Psoas muscle (tissue), 7 donors: ENCODE measurements at regions not wholly inside any gene's neighbourhood (a gene's known extent, or its start where the extent isn't known, plus 50 kb on each side); places are given as distances from the start of the nearest gene placed in this dataset.
"Not testable (repeated sequence)": the region's sequence is repeated elsewhere in the genome, so short reads cannot be mapped to it uniquely, and the experiment has no call there.

Experiments
- ATAC-seq, 4 donors: fragments of 200-7000 bp; cut with Tn5 transposase; one replicate each; pipeline ENCODE4 v1.9.1; 2020; ENCODE audit warnings: moderate library complexity in 3 of 4, mild to moderate bottlenecking in 2 of 4
- DNase-seq, 2 donors: peaks; one replicate each; pipeline ENCODE4 v3.0.0-alpha.2; 2020
- H3K27ac ChIP-seq: fragments of 200-600 bp; one replicate; pipeline ENCODE4 v1.8.0; 2022
- H3K27me3 ChIP-seq, 3 donors: fragments of 200-600 bp in 1 of 3; one replicate each; pipeline versions ENCODE4 v1.6.1 to v1.8.0; 2013 to 2022; ENCODE audit warnings: low read length in 2 of 3, mild to moderate bottlenecking in 2 of 3, moderate library complexity in 1 of 3; ENCODE audit not compliant: insufficient read depth in 3 of 3
- H3K36me3 ChIP-seq, 2 donors: fragments of 200-600 bp in 1 of 2; one replicate each; pipeline versions ENCODE4 v1.6.1 to v1.8.0; 2013 to 2022; ENCODE audit warnings: low read depth in 1 of 2, mild to moderate bottlenecking in 1 of 2, moderate library complexity in 1 of 2; ENCODE audit not compliant: insufficient read depth in 1 of 2
- H3K4me1 ChIP-seq: fragments of 200-600 bp; one replicate; pipeline ENCODE4 v1.8.0; 2022
- H3K4me3 ChIP-seq: fragments of 200-600 bp; one replicate; pipeline ENCODE4 v1.8.0; 2022; ENCODE audit warnings: mild to moderate bottlenecking
- H3K9me3 ChIP-seq: fragments of 200-600 bp; one replicate; pipeline ENCODE4 v1.8.0; 2022
- CTCF ChIP-seq: fragments of 200-600 bp; IDR thresholded peaks from one replicate; pipeline ENCODE4 v1.8.0; 2022; ENCODE audit warnings: antibody characterized with exemption
- WGBS, 3 donors: extraction: QIAGEN DNeasy Blood & Tissue Kit; methylation state at CpG; one replicate each; pipeline versions ENCODE4 v1.1.6 to v1.1.7; 2013; 5-methylcytosine and 5-hydroxymethylcytosine counted together
- intact Hi-C, 2 donors: fragments of 100-400 bp; cut with DNase I; formaldehyde crosslinking; loops; one replicate each; pipeline versions ENCODE4 v1.11.0 to v1.14.2; 2022
- donor health status: healthy with polysubstance abuse.
- donor health status: DM: no; HTN: no; CAD: no; lungs with moderate emphysema.
- donor health status: Bipolar disorder and iron deficiency.
- donor health status: healthy.
- donor health status: DM: yes; HTN: yes; CAD: no.
- donor health status: DM: no; HTN: no; CAD: no.
- donor health status: DM: yes; HTN: yes; CAD: no.

GRCh38 chr3:193816656-193817311, 223.8 kb downstream of the OPA1 start:
- Histone ChIP-seq H3K4me3 (no peak overlapping the region), H3K4me1 (peaks cover 6% of the 10 kb centered on the region), H3K9me3 (no peaks in the 10 kb centered on the region), H3K27ac (no peak overlapping the region), H3K36me3 (no peaks in the 10 kb centered on the region), H3K27me3 (no peaks in the 10 kb centered on the region)
- no peak for TF ChIP-seq CTCF
- intact Hi-C loops: no loop called here
- DNase-seq (peak; percentile 75 to 90), ATAC-seq (peak; percentile 79 to 90 (median 86))
- 9 to 17% (median 13%) methylated on average over 14 of the region's 14 CpGs for WGBS, 3 donors

- no peak for TF ChIP-seq CTCF
- Histone ChIP-seq H3K4me3 (no peak overlapping the region), H3K4me1 (peaks cover 2% of the 10 kb centered on the region), H3K27ac (no peak overlapping the region), H3K9me3 (no peaks in the 10 kb centered on the region), H3K27me3 (no peaks in the 10 kb centered on the region), H3K36me3 (no peaks in the 10 kb centered on the region)
- ATAC-seq: no peak
- intact Hi-C loops: no loop called here
- DNase-seq: no peak
- 88 to 91% (median 91%) methylated on average over 16 of the region's 16 CpGs for WGBS, 3 donors
Observed at GRCh38 chr3:193819117-193820010, 226.4 kb downstream of the OPA1 start.

- no peak for DNase-seq
- Histone ChIP-seq H3K36me3 (no peaks in the 10 kb centered on the region), H3K27ac (no peak overlapping the region), H3K27me3 (no peaks in the 10 kb centered on the region), H3K9me3 (no peaks in the 10 kb centered on the region), H3K4me3 (no peak overlapping the region), H3K4me1 (peaks cover 2% of the 10 kb centered on the region)
- 70 to 91% (median 81%) methylated on average over 2 of the region's 2 CpGs for WGBS, 3 donors
- intact Hi-C loops: no loop called here
- no peak for ATAC-seq
- no peak for TF ChIP-seq CTCF
Observed at GRCh38 chr3:193821151-193821668, 228.2 kb downstream of the OPA1 start.

GRCh38 chr3:193822492-193823212, 229.6 kb downstream of the OPA1 start:
- Histone ChIP-seq H3K4me3 (no peak overlapping the region), H3K9me3 (no peaks in the 10 kb centered on the region), H3K27ac (no peak overlapping the region), H3K36me3 (no peaks in the 10 kb centered on the region), H3K27me3 (no peaks in the 10 kb centered on the region), H3K4me1 (peaks cover 2% of the 10 kb centered on the region)
- WGBS, 3 donors: 73 to 89% (median 78%) methylated on average over 3 of the region's 3 CpGs
- ATAC-seq: no peak
- TF ChIP-seq CTCF: no peak
- intact Hi-C loops: no loop called here
- no peak for DNase-seq

- H3K4me3 ChIP-seq, H3K4me1 ChIP-seq, H3K36me3 ChIP-seq, H3K27me3 ChIP-seq, DNase-seq, ATAC-seq, intact Hi-C loops, H3K27ac ChIP-seq, H3K9me3 ChIP-seq: not testable (repeated sequence)
- 49 to 62% (median 54%) methylated on average over 3 of the region's 3 CpGs for WGBS, 3 donors
Observed at GRCh38 chr3:193823213-193823605, 230.2 kb downstream of the OPA1 start.
